ENCODE measurements at regions not wholly inside any gene's neighbourhood (a gene's known extent, or its start where the extent isn't known, plus 50 kb on each side); places are given as distances from the start of the nearest gene placed in this dataset.

DNA sequence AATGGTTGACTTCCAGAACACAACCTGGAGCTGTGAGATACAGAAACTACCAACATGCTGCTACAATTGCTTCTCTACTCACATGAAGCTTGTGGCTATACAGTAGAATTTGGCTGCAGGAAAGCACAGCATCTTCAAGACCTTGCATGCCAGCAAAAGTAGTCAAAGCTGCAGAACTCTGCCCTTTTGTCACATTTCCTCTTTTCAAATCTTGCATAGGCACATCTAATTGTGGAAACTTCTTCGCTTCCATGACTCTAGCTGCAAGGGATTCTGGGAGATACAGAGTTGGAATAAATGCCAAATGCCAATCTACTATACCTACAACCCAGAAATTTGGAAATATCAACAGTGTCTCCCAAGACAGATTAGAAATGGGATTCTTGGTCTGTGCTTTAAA, 462.2 kb downstream of the FOXO1 start:
- Histone ChIP-seq H3K9me3 (no peaks in the 10 kb centered on the region), H3K36me3 (no peaks in the 10 kb centered on the region), H3K4me1 (ENCODE audit: control insufficient read depth in 1 of 2, insufficient read depth in 1 of 2, low read depth in 1 of 2, low read length in 1 of 2) (no peaks in the 10 kb centered on the region), H3K4me3 (ENCODE audit: low read depth in 1 of 2, low read length in 1 of 2) (no peak overlapping the region), H3K27ac (no peak overlapping the region), H3K27me3 (no peaks in the 10 kb centered on the region)
- TF ChIP-seq, protein P1, sequence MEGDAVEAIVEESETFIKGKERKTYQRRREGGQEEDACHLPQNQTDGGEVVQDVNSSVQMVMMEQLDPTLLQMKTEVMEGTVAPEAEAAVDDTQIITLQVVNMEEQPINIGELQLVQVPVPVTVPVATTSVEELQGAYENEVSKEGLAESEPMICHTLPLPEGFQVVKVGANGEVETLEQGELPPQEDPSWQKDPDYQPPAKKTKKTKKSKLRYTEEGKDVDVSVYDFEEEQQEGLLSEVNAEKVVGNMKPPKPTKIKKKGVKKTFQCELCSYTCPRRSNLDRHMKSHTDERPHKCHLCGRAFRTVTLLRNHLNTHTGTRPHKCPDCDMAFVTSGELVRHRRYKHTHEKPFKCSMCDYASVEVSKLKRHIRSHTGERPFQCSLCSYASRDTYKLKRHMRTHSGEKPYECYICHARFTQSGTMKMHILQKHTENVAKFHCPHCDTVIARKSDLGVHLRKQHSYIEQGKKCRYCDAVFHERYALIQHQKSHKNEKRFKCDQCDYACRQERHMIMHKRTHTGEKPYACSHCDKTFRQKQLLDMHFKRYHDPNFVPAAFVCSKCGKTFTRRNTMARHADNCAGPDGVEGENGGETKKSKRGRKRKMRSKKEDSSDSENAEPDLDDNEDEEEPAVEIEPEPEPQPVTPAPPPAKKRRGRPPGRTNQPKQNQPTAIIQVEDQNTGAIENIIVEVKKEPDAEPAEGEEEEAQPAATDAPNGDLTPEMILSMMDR (IDR thresholded peaks at IDR 0.05) = no peak

DNA sequence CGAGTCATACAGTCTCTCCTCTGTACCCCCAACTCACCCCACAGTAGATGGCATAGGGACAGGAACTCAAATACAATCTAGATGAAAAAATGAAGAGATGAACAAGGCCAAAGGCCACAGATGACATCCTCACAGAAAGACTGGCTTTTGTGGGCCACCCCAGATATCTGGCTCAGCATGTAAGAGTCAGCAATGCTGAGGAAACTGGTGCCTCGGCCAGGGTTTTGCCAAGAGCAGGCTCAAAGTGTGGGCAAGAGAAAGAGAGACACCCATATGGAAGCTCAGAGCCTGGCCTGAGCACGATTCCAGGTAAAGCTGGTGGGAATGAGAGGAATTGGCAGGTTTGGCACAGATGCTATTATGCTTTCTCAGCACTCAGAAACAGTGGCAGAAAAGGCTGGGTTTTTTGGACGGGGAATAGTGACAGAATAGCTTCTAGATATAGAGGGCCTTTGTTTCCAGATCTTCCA, 460.6 kb downstream of the FOXO1 start:
- TF ChIP-seq, protein P1 (IDR thresholded peaks at IDR 0.05) = no peak
- H3K27me3 ChIP-seq = no peaks in the 10 kb centered on the region
- no peaks in the 10 kb centered on the region for H3K36me3 ChIP-seq
- H3K9me3 ChIP-seq = no peaks in the 10 kb centered on the region
- no peaks in the 10 kb centered on the region for H3K4me1 ChIP-seq (ENCODE audit: control insufficient read depth in 1 of 2, insufficient read depth in 1 of 2, low read depth in 1 of 2, low read length in 1 of 2)
- no peak overlapping the region for H3K27ac ChIP-seq
- no peak overlapping the region for H3K4me3 ChIP-seq (ENCODE audit: low read depth in 1 of 2, low read length in 1 of 2)

DNA sequence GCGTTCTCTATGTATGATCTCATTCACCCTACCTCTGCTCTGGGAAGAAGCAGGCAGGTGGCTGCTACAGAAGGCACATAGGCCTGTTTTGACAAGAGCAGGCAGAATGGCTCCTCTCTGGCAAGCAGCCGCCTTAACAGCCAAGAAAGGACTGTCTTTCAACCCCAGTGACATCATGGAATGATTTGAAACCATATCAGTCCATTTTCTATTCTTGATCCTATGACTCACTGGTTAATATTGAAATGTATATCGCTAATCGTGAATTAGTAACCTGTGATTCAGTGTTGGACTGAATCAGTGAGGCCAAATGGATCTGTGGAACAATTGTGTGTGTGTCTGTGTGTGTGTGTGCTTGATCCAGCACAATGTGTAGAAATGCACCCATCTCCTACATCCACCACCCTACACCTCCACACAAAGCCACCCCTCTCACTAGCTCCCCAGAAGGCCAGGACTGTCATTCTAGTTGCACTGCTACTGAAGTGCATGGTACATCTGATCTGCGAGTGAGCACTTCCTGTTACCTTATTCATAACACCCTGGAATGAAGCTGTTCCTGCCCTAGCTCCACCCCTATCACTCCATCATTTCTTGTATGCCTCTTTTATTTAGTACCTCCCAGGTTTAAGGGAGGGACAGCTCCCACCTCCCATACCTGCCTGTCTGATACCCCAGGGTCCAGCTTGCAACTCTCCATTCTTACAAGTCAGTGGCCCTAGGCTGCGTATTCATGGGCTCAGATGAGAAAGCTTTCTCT, 460.0 kb downstream of the FOXO1 start:
- no peaks in the 10 kb centered on the region for H3K4me1 ChIP-seq (ENCODE audit: control insufficient read depth in 1 of 2, insufficient read depth in 1 of 2, low read depth in 1 of 2, low read length in 1 of 2)
- no peak overlapping the region for H3K27ac ChIP-seq
- H3K9me3 ChIP-seq = no peaks in the 10 kb centered on the region
- H3K27me3 ChIP-seq = no peaks in the 10 kb centered on the region
- H3K4me3 ChIP-seq (ENCODE audit: low read depth in 1 of 2, low read length in 1 of 2) = no peak overlapping the region
- H3K36me3 ChIP-seq = no peaks in the 10 kb centered on the region
- TF ChIP-seq, protein P1 (IDR thresholded peaks at IDR 0.05) = no peak

DNA sequence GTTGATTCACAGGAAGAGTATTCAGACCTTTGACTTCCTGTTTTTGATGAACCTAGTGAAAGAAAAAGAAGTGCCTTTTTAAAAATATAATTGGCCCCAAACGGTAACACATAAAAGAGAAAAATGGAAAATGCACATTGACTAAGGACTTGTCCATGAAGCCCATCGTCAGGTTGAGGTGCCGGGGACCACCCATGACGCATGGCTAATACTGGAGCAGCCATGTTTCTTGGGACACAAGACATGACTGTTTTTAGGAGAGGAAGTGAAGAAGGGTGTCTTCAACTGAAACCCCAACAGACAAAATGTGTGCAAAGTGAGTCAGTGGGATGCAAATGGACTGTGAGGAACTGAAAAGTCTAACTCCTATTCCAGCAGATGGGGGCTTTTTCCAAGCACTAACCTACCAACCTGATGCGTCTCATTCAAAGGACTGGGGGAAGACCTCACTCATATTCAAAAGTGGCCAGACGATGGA, 459.4 kb downstream of the FOXO1 start:
- no peak overlapping the region for H3K27ac ChIP-seq

DNA sequence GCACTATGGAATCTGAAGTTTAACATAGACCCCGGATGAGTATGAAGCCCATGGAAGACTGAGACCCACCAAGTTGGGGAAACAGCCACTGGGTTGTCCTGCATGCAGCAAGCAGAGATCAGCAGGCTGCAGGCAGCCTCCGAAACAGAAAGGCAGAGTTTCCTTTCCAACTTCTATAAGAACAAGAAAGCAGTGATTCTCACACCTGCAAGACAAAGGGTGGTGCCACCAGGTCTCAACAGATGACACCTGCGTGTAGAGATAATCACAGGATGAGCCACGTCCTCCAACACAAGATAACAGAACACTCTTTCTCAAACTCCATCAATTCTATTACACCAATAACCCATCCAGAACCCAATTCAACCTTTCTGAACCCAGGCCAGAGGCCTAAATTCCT, 457.9 kb downstream of the FOXO1 start:
- Histone ChIP-seq H3K27ac (no peak overlapping the region), H3K27me3 (no peaks in the 10 kb centered on the region), H3K36me3 (no peaks in the 10 kb centered on the region), H3K4me1 (ENCODE audit: control insufficient read depth in 1 of 2, insufficient read depth in 1 of 2, low read depth in 1 of 2, low read length in 1 of 2) (no peaks in the 10 kb centered on the region), H3K4me3 (ENCODE audit: low read depth in 1 of 2, low read length in 1 of 2) (no peak overlapping the region), H3K9me3 (no peaks in the 10 kb centered on the region)
- TF ChIP-seq, protein P1 (IDR thresholded peaks at IDR 0.05) = no peak

More for the DNA sequence above, 459.4 kb downstream of the FOXO1 start:
- Histone ChIP-seq H3K27me3 (no peaks in the 10 kb centered on the region), H3K4me1 (ENCODE audit: control insufficient read depth in 1 of 2, insufficient read depth in 1 of 2, low read depth in 1 of 2, low read length in 1 of 2) (no peaks in the 10 kb centered on the region), H3K36me3 (no peaks in the 10 kb centered on the region), H3K4me3 (ENCODE audit: low read depth in 1 of 2, low read length in 1 of 2) (no peak overlapping the region), H3K9me3 (no peaks in the 10 kb centered on the region)
- TF ChIP-seq, protein P1 (IDR thresholded peaks at IDR 0.05) = no peak
